NB4 (cell line): ENCODE measurements at regions not wholly inside any gene's neighbourhood (a gene's known extent, or its start where the extent isn't known, plus 50 kb on each side); places are given as distances from the start of the nearest gene placed in this dataset.

ENCODE experiments used
- DNase-seq: peaks from one replicate; pipeline ENCODE4 v3.0.0; 2010; ENCODE audit warnings: low read depth
- H3K4me3 ChIP-seq: one replicate; pipeline ENCODE4 v1.5.1; 2011; ENCODE audit warnings: mild to moderate bottlenecking, low read depth, low read length, moderate library complexity
- MYC ChIP-seq: IDR thresholded peaks from 2 replicates; pipeline ENCODE4 v1.6.1; 2011; ENCODE audit warnings: low read depth, low read length
- POLR2A ChIP-seq: IDR thresholded peaks from 2 replicates; pipeline ENCODE4 v1.6.1; 2011; ENCODE audit warnings: mild to moderate bottlenecking; ENCODE audit not compliant: insufficient read length; ENCODE audit errors: extremely low read depth
- TF ChIP-seq, protein P1 (sequence below): IDR thresholded peaks from 2 replicates; pipeline ENCODE4 v1.6.1; 2011; ENCODE audit warnings: low read depth, low read length
- TF ChIP-seq, protein P2 (sequence below): IDR thresholded peaks from one replicate; pipeline ENCODE4 v1.5.1; 2012; ENCODE audit warnings: low read depth, low read length

DNA sequence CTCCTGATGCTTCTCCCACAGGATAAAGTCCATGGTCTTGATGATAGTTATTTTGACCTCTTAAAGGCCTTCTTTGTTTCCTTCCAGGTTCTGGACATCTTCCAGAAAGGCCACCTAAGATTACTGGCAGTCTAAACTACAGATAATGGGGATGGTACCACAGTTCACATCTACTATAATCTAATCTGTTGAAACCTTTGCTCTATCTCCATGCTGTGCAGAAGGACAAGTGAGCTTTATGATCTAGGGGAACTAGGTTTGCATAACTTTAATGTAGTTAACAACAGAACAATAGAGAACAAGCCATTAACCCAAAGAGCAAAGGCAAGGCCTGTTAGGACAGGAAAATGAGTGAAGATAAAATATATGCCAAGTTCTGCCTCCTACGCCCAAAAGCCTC is 103.9 kb upstream of the KLHL13 start:
- DNase-seq = no peak
- no peak overlapping the region for H3K4me3 ChIP-seq
- TF ChIP-seq MYC = no peak
- TF ChIP-seq POLR2A = no peak
- TF ChIP-seq, protein P1, sequence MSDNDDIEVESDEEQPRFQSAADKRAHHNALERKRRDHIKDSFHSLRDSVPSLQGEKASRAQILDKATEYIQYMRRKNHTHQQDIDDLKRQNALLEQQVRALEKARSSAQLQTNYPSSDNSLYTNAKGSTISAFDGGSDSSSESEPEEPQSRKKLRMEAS = no peak
- TF ChIP-seq, protein P2, sequence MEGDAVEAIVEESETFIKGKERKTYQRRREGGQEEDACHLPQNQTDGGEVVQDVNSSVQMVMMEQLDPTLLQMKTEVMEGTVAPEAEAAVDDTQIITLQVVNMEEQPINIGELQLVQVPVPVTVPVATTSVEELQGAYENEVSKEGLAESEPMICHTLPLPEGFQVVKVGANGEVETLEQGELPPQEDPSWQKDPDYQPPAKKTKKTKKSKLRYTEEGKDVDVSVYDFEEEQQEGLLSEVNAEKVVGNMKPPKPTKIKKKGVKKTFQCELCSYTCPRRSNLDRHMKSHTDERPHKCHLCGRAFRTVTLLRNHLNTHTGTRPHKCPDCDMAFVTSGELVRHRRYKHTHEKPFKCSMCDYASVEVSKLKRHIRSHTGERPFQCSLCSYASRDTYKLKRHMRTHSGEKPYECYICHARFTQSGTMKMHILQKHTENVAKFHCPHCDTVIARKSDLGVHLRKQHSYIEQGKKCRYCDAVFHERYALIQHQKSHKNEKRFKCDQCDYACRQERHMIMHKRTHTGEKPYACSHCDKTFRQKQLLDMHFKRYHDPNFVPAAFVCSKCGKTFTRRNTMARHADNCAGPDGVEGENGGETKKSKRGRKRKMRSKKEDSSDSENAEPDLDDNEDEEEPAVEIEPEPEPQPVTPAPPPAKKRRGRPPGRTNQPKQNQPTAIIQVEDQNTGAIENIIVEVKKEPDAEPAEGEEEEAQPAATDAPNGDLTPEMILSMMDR = no peak

DNA sequence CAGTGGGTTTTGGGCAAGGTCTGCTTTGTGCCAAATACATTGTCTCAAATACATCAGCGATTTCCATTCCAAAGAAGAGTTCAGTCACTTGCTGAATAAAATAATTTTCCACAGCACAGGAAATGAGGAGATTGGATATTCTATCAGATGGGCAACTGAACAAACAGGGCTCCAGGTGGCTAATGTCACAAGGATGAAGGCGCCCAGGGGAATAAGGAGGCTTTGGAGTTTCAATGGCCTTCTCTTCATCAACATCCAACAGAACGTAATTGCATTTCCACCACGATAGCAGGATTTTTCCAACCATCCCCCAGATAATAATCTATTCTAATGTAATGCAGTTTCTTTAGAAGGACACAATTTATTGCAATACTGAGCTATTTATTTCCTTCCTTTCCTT is 104.7 kb upstream of the KLHL13 start:
- no peak for DNase-seq
- H3K4me3 ChIP-seq = no peak overlapping the region
- TF ChIP-seq, protein P2 = no peak
- TF ChIP-seq, protein P1 = no peak
- TF ChIP-seq POLR2A = no peak
- no peak for TF ChIP-seq MYC

DNA sequence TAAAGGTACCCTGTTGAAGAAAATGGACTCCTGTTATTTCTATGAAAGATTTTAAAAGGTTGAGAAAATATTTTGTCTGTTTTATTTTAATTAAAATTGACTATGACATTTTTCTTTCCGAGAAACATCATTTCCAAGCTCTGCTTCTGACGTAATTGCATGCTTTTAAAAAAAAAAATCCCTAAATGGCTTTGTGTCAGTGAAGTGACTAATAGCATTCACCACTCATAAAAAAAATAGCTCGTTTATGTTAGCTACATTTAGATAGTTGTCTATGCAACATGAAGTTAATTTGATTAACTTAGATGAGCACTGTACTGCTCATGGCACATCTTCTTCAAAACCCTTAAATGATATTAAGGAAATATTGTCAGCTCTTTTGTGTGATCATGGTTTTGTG is 105.1 kb upstream of the KLHL13 start:
- H3K4me3 ChIP-seq = no peak overlapping the region
- no peak for TF ChIP-seq MYC
- TF ChIP-seq POLR2A = no peak
- TF ChIP-seq, protein P2 = no peak
- TF ChIP-seq, protein P1 = no peak
- DNase-seq = no peak

DNA sequence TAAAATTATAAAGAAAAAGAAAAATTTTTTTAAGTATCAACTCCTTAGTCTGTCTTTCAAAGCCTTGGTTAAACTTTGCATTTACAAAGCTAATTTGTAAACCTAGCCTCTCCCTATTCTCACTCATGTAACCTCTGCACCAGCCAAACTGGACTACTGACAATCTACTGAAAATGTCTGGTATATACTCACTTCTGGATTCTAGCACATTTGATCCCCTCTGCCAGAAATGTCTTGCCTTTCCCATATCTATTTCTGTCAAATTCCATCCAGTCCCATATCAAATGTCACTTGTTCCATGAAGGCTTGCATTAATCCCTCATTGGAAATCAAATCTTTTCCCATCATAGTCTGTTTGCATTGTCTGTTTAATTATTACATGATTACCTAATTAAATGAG is 105.8 kb upstream of the KLHL13 start:
- DNase-seq = no peak
- TF ChIP-seq, protein P2 = no peak
- TF ChIP-seq POLR2A (no peak), MYC (no peak)
- TF ChIP-seq, protein P1 = no peak
- H3K4me3 ChIP-seq = no peak overlapping the region

DNA sequence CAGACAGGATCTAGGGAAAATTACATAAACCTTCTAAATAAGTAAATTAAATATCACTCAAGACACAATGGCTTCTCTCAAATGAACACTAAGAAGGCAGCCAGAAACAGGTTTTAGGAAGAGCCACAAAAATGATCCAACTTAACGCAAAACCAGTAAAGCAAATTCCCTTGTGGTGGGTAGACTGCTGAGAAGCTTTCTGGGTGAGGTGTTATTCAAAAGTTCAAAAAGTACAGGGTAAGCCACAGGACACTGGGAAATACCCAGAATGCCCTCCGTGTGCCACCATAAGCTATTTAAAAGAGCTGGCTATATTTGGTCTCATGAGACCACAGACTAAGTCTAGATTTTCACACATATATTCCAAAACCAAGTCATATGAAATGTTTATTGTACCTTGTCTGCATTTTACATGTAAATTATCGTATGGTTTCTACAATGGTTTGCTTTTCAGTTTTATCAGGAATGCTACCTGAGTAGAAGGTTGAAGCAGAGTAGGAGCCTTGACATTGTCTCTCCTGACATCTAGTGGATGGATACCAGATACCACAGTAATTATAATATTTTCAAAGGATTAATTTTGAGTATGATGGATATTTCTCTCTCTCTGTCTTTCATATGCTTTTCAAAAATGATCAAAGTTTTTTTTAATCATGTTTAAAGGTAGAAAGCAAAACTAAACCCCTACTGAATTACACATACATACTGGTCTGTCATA is 109.3 kb upstream of the KLHL13 start:
- H3K4me3 ChIP-seq = no peak overlapping the region
- peak; percentile 17 for DNase-seq
- TF ChIP-seq POLR2A = no peak
- TF ChIP-seq, protein P2 = no peak
- TF ChIP-seq, protein P1 = no peak
- no peak for TF ChIP-seq MYC
